Caki2 (cell line): ENCODE measurements at regions not wholly inside any gene's neighbourhood (a gene's known extent, or its start where the extent isn't known, plus 50 kb on each side); places are given as distances from the start of the nearest gene placed in this dataset.

ENCODE experiments used
- DNase-seq: peaks from one replicate; pipeline ENCODE4 v3.0.0-alpha.2; 2015; ENCODE audit warnings: low read depth
- in situ Hi-C: cut with HindIII; loops from 2 replicates; pipeline ENCODE4 v1.10.0; 2016; ENCODE audit warnings: low sequenced_read_pairs, low pct_unique_long_range_greater_than_20kb, mixed read lengths

GRCh38 chr7:13447637-13448036 is 541.8 kb downstream of the ETV1 start:
- DNase-seq = no peak
- in situ Hi-C loops = no loop called here

- DNase-seq = no peak
- in situ Hi-C loops = no loop called here
Observed at GRCh38 chr7:13448243-13448642, 541.2 kb downstream of the ETV1 start.

GRCh38 chr7:13449460-13449859 is 540.0 kb downstream of the ETV1 start:
- in situ Hi-C loops = no loop called here
- no peak for DNase-seq

- DNase-seq = no peak
- in situ Hi-C loops = no loop called here
Observed at GRCh38 chr7:13454916-13455592, 534.4 kb downstream of the ETV1 start.

GRCh38 chr7:13457790-13458189 is 531.7 kb downstream of the ETV1 start:
- no peak for DNase-seq
- in situ Hi-C loops = no loop called here

GRCh38 chr7:13466874-13467547 is 522.5 kb downstream of the ETV1 start:
- DNase-seq = no peak
- in situ Hi-C loops = no loop called here

GRCh38 chr7:13476881-13477444 is 512.5 kb downstream of the ETV1 start:
- in situ Hi-C loops = no loop called here
- DNase-seq = no peak

- in situ Hi-C loops = no loop called here
- DNase-seq = no peak
Observed at GRCh38 chr7:13489386-13489785, 500.1 kb downstream of the ETV1 start.

GRCh38 chr7:13496976-13497375 is 492.5 kb downstream of the ETV1 start:
- DNase-seq = no peak
- in situ Hi-C loops = no loop called here

- in situ Hi-C loops = no loop called here
- DNase-seq = no peak
Observed at GRCh38 chr7:13508586-13508985, 480.9 kb downstream of the ETV1 start.

GRCh38 chr7:13518738-13519137 is 470.7 kb downstream of the ETV1 start:
- in situ Hi-C loops = no loop called here
- no peak for DNase-seq

GRCh38 chr7:13524076-13524475 is 465.4 kb downstream of the ETV1 start:
- in situ Hi-C loops = no loop called here
- DNase-seq = peak; percentile 35

- in situ Hi-C loops = no loop called here
- DNase-seq = no peak
Observed at GRCh38 chr7:13532028-13532753, 457.3 kb downstream of the ETV1 start.

GRCh38 chr7:13538669-13539068 is 450.8 kb downstream of the ETV1 start:
- in situ Hi-C loops = no loop called here
- DNase-seq = no peak

- no peak for DNase-seq
- in situ Hi-C loops = no loop called here
Observed at GRCh38 chr7:13540429-13540828, 449.0 kb downstream of the ETV1 start.

GRCh38 chr7:13541326-13541725 is 448.1 kb downstream of the ETV1 start:
- in situ Hi-C loops = no loop called here
- no peak for DNase-seq

GRCh38 chr7:13542451-13542850 is 447.0 kb downstream of the ETV1 start:
- no peak for DNase-seq
- in situ Hi-C loops = no loop called here

- no peak for DNase-seq
- in situ Hi-C loops = no loop called here
Observed at GRCh38 chr7:13551503-13551902, 438.0 kb downstream of the ETV1 start.

GRCh38 chr7:13560441-13560840 is 429.0 kb downstream of the ETV1 start:
- DNase-seq = no peak
- in situ Hi-C loops = no loop called here
